NT2/D1 (cell line): ENCODE measurements at regions not wholly inside any gene's neighbourhood (a gene's known extent, or its start where the extent isn't known, plus 50 kb on each side); places are given as distances from the start of the nearest gene placed in this dataset.

ENCODE experiments used
- DNase-seq: peaks from one replicate; pipeline ENCODE4 v3.0.0-alpha.2; 2011; ENCODE audit warnings: low read depth, low spot score
- H3K27me3 ChIP-seq: 2 replicates; pipeline ENCODE4 v1.6.0; 2011; ENCODE audit warnings: mild to moderate bottlenecking; ENCODE audit not compliant: insufficient read length, insufficient read depth
- H3K36me3 ChIP-seq: 2 replicates; pipeline ENCODE4 v1.6.1; 2011; ENCODE audit warnings: mild to moderate bottlenecking, low read length, mixed read lengths; ENCODE audit not compliant: insufficient read depth, insufficient read length
- H3K4me1 ChIP-seq: 2 replicates; pipeline ENCODE4 v1.5.1; 2011; ENCODE audit not compliant: insufficient read depth, insufficient read length
- H3K4me3 ChIP-seq: 2 replicates; pipeline ENCODE4 v1.5.1; 2011; ENCODE audit warnings: low read depth; ENCODE audit not compliant: insufficient read length
- H3K9ac ChIP-seq: 2 replicates; pipeline ENCODE4 v1.6.0; 2011; ENCODE audit warnings: low read depth; ENCODE audit not compliant: insufficient read length
- H3K9me3 ChIP-seq: 2 replicates; pipeline ENCODE4 v1.5.1; 2011; ENCODE audit warnings: mild to moderate bottlenecking, low read length; ENCODE audit not compliant: insufficient read depth
- SUZ12 ChIP-seq: IDR thresholded peaks from 2 replicates; pipeline ENCODE4 v1.6.1; 2011; ENCODE audit not compliant: insufficient read length, insufficient read depth; ENCODE audit errors: extremely low read depth
- YY1 ChIP-seq: IDR thresholded peaks from 2 replicates; pipeline ENCODE4 v1.6.1; 2011; ENCODE audit not compliant: insufficient read length, insufficient read depth
- ZNF274 ChIP-seq: IDR thresholded peaks from 2 replicates; pipeline ENCODE4 v1.6.1; 2011; ENCODE audit warnings: mild to moderate bottlenecking, low read depth, low read length

- Histone ChIP-seq H3K27me3 (no peaks in the 10 kb centered on the region), H3K4me3 (no peak overlapping the region), H3K36me3 (no peaks in the 10 kb centered on the region), H3K9ac (no peak overlapping the region), H3K9me3 (no peaks in the 10 kb centered on the region), H3K4me1 (no peaks in the 10 kb centered on the region)
- no peak for DNase-seq
- TF ChIP-seq ZNF274 (no peak), SUZ12 (no peak), YY1 (no peak)
Observed at GRCh38 chr16:63326736-63327339, 1290.6 kb upstream of the CDH8 start.

- no peak for DNase-seq
- no peaks in the 10 kb centered on the region for H3K27me3 ChIP-seq
- H3K9me3 ChIP-seq, result no peaks in the 10 kb centered on the region
- no peak overlapping the region for H3K4me3 ChIP-seq
- no peak for TF ChIP-seq ZNF274
- TF ChIP-seq SUZ12, result no peak
- TF ChIP-seq YY1, result no peak
- no peaks in the 10 kb centered on the region for H3K36me3 ChIP-seq
- no peak overlapping the region for H3K9ac ChIP-seq
- H3K4me1 ChIP-seq, result no peaks in the 10 kb centered on the region
Observed at GRCh38 chr16:63323722-63324705, 1287.8 kb upstream of the CDH8 start.

GRCh38 chr16:63323055-63323454 lies 1286.8 kb upstream of the CDH8 start:
- Histone ChIP-seq H3K4me1 (no peaks in the 10 kb centered on the region), H3K36me3 (no peaks in the 10 kb centered on the region), H3K9me3 (no peaks in the 10 kb centered on the region), H3K9ac (no peak overlapping the region), H3K27me3 (no peaks in the 10 kb centered on the region), H3K4me3 (no peak overlapping the region)
- TF ChIP-seq ZNF274 (no peak), YY1 (no peak), SUZ12 (no peak)
- DNase-seq, result no peak

- DNase-seq, result no peak
- Histone ChIP-seq H3K9ac (no peak overlapping the region), H3K36me3 (no peaks in the 10 kb centered on the region), H3K4me1 (no peaks in the 10 kb centered on the region), H3K4me3 (no peak overlapping the region), H3K27me3 (no peaks in the 10 kb centered on the region), H3K9me3 (no peaks in the 10 kb centered on the region)
- TF ChIP-seq ZNF274 (no peak), SUZ12 (no peak), YY1 (no peak)
Observed at GRCh38 chr16:63315229-63315628, 1279.0 kb upstream of the CDH8 start.

- no peak for DNase-seq
- TF ChIP-seq SUZ12, result no peak
- no peak for TF ChIP-seq ZNF274
- TF ChIP-seq YY1, result no peak
- no peaks in the 10 kb centered on the region for H3K9me3 ChIP-seq
Observed at GRCh38 chr16:63312346-63312745, 1276.1 kb upstream of the CDH8 start.

GRCh38 chr16:63311313-63311712 lies 1275.1 kb upstream of the CDH8 start:
- TF ChIP-seq ZNF274 (no peak), SUZ12 (no peak), YY1 (no peak)
- Histone ChIP-seq H3K4me1 (no peaks in the 10 kb centered on the region), H3K36me3 (no peaks in the 10 kb centered on the region), H3K9ac (no peak overlapping the region), H3K27me3 (no peaks in the 10 kb centered on the region), H3K9me3 (no peaks in the 10 kb centered on the region), H3K4me3 (no peak overlapping the region)
- DNase-seq, result no peak

More at GRCh38 chr16:63312346-63312745, 1276.1 kb upstream of the CDH8 start:
- Histone ChIP-seq H3K9ac (no peak overlapping the region), H3K27me3 (no peaks in the 10 kb centered on the region), H3K36me3 (no peaks in the 10 kb centered on the region), H3K4me3 (no peak overlapping the region), H3K4me1 (no peaks in the 10 kb centered on the region)

GRCh38 chr16:63302811-63303210 lies 1266.6 kb upstream of the CDH8 start:
- TF ChIP-seq YY1 (no peak), ZNF274 (no peak), SUZ12 (no peak)
- H3K9me3 ChIP-seq, result no peaks in the 10 kb centered on the region
- no peak overlapping the region for H3K9ac ChIP-seq

More at GRCh38 chr16:63302811-63303210, 1266.6 kb upstream of the CDH8 start:
- H3K4me1 ChIP-seq, result no peaks in the 10 kb centered on the region
- H3K4me3 ChIP-seq, result no peak overlapping the region
- DNase-seq, result no peak
- H3K36me3 ChIP-seq, result no peaks in the 10 kb centered on the region
- no peaks in the 10 kb centered on the region for H3K27me3 ChIP-seq
